ENCODE measurements at regions not wholly inside any gene's neighbourhood (a gene's known extent, or its start where the extent isn't known, plus 50 kb on each side); places are given as distances from the start of the nearest gene placed in this dataset.
"Not testable (repeated sequence)": the region's sequence is repeated elsewhere in the genome, so short reads cannot be mapped to it uniquely, and the experiment has no call there.

GRCh38 chr2:91742973-91743490, 3051.6 kb downstream of the RPIA start:
- not testable (repeated sequence) for DNase-seq (ENCODE audit: low read depth)

GRCh38 chr2:91743910-91744309, 3052.4 kb downstream of the RPIA start:
- not testable (repeated sequence) for DNase-seq (ENCODE audit: low read depth)

GRCh38 chr2:91744700-91745141, 3053.2 kb downstream of the RPIA start:
- DNase-seq (ENCODE audit: low read depth) = not testable (repeated sequence)

- DNase-seq (ENCODE audit: low read depth) = no peak
These were observed 3057.4 kb downstream of the RPIA start for GRCh38 chr2:91748902-91749301.

GRCh38 chr2:91749665-91750064, 3058.2 kb downstream of the RPIA start:
- not testable (repeated sequence) for DNase-seq (ENCODE audit: low read depth)

GRCh38 chr2:91759361-91759941, 3068.0 kb downstream of the RPIA start:
- not testable (repeated sequence) for DNase-seq (ENCODE audit: low read depth)

- DNase-seq (ENCODE audit: low read depth) = not testable (repeated sequence)
These were observed 3069.2 kb downstream of the RPIA start for GRCh38 chr2:91760672-91761071.

GRCh38 chr2:91762312-91762711, 3070.8 kb downstream of the RPIA start:
- not testable (repeated sequence) for DNase-seq (ENCODE audit: low read depth)

GRCh38 chr2:91763710-91764109, 3072.2 kb downstream of the RPIA start:
- not testable (repeated sequence) for DNase-seq (ENCODE audit: low read depth)

GRCh38 chr2:91764581-91765002, 3073.1 kb downstream of the RPIA start:
- DNase-seq (ENCODE audit: low read depth) = not testable (repeated sequence)

- not testable (repeated sequence) for DNase-seq (ENCODE audit: low read depth)
These were observed 3073.7 kb downstream of the RPIA start for GRCh38 chr2:91765018-91765754.

- DNase-seq (ENCODE audit: low read depth) = peak; percentile 60
These were observed 3075.0 kb downstream of the RPIA start for GRCh38 chr2:91766349-91767048.

GRCh38 chr2:91768301-91768700, 3076.8 kb downstream of the RPIA start:
- not testable (repeated sequence) for DNase-seq (ENCODE audit: low read depth)

GRCh38 chr2:91768997-91769396, 3077.5 kb downstream of the RPIA start:
- DNase-seq (ENCODE audit: low read depth) = not testable (repeated sequence)

- not testable (repeated sequence) for DNase-seq (ENCODE audit: low read depth)
These were observed 3078.6 kb downstream of the RPIA start for GRCh38 chr2:91770046-91770575.

GRCh38 chr2:91771604-91772003, 3080.1 kb downstream of the RPIA start:
- not testable (repeated sequence) for DNase-seq (ENCODE audit: low read depth)

GRCh38 chr2:91772240-91772937, 3080.9 kb downstream of the RPIA start:
- DNase-seq (ENCODE audit: low read depth) = not testable (repeated sequence)

- DNase-seq (ENCODE audit: low read depth) = not testable (repeated sequence)
These were observed 3082.3 kb downstream of the RPIA start for GRCh38 chr2:91773810-91774209.

GRCh38 chr2:91775193-91775592, 3083.7 kb downstream of the RPIA start:
- not testable (repeated sequence) for DNase-seq (ENCODE audit: low read depth)

GRCh38 chr2:91780324-91780723, 3088.9 kb downstream of the RPIA start:
- DNase-seq (ENCODE audit: low read depth) = not testable (repeated sequence)

GRCh38 chr2:91809391-91809790, 3061.8 kb upstream of the TEKT4 start:
- DNase-seq (ENCODE audit: low read depth) = not testable (repeated sequence)
